GM18858 (cell line): ENCODE measurements at regions not wholly inside any gene's neighbourhood (a gene's known extent, or its start where the extent isn't known, plus 50 kb on each side); places are given as distances from the start of the nearest gene placed in this dataset.

ENCODE experiments used
- ATAC-seq: cut with Tn5 transposase; IDR thresholded peaks from one replicate; pipeline ENCODE4 v1.9.1; 2021; ENCODE audit not compliant: unreplicated experiment

- no peak for ATAC-seq
Observed at GRCh38 chr5:123868881-123869280, 356.9 kb downstream of the CSNK1G3 start.

- ATAC-seq, result no peak
Observed at GRCh38 chr5:123868267-123868666, 356.3 kb downstream of the CSNK1G3 start.

GRCh38 chr5:123865641-123866040 lies 353.7 kb downstream of the CSNK1G3 start:
- no peak for ATAC-seq

GRCh38 chr5:123864578-123864977 lies 352.6 kb downstream of the CSNK1G3 start:
- no peak for ATAC-seq

GRCh38 chr5:123858938-123859337 lies 347.0 kb downstream of the CSNK1G3 start:
- ATAC-seq, result no peak

- ATAC-seq, result no peak
Observed at GRCh38 chr5:123856766-123857165, 344.8 kb downstream of the CSNK1G3 start.

GRCh38 chr5:123855609-123856008 lies 343.6 kb downstream of the CSNK1G3 start:
- no peak for ATAC-seq

- no peak for ATAC-seq
Observed at GRCh38 chr5:123845356-123846100, 333.6 kb downstream of the CSNK1G3 start.

GRCh38 chr5:123844873-123845272 lies 332.9 kb downstream of the CSNK1G3 start:
- ATAC-seq, result no peak

GRCh38 chr5:123835421-123835820 lies 323.4 kb downstream of the CSNK1G3 start:
- no peak for ATAC-seq

GRCh38 chr5:123830575-123830974 lies 318.6 kb downstream of the CSNK1G3 start:
- no peak for ATAC-seq

GRCh38 chr5:123827811-123828210 lies 315.8 kb downstream of the CSNK1G3 start:
- ATAC-seq, result no peak

GRCh38 chr5:123819833-123820232 lies 307.9 kb downstream of the CSNK1G3 start:
- no peak for ATAC-seq

GRCh38 chr5:123819386-123819785 lies 307.4 kb downstream of the CSNK1G3 start:
- no peak for ATAC-seq

- ATAC-seq, result no peak
Observed at GRCh38 chr5:123817267-123817666, 305.3 kb downstream of the CSNK1G3 start.

- no peak for ATAC-seq
Observed at GRCh38 chr5:123814801-123815470, 303.0 kb downstream of the CSNK1G3 start.

- ATAC-seq, result no peak
Observed at GRCh38 chr5:123813937-123814624, 302.1 kb downstream of the CSNK1G3 start.

- ATAC-seq, result no peak
Observed at GRCh38 chr5:123813264-123813663, 301.3 kb downstream of the CSNK1G3 start.

GRCh38 chr5:123811831-123812230 lies 299.9 kb downstream of the CSNK1G3 start:
- no peak for ATAC-seq

GRCh38 chr5:123810746-123811340 lies 298.9 kb downstream of the CSNK1G3 start:
- ATAC-seq, result no peak

GRCh38 chr5:123810253-123810652 lies 298.3 kb downstream of the CSNK1G3 start:
- ATAC-seq, result no peak
